Caco-2 (cell line): ENCODE measurements at regions not wholly inside any gene's neighbourhood (a gene's known extent, or its start where the extent isn't known, plus 50 kb on each side); places are given as distances from the start of the nearest gene placed in this dataset.
A peak's percentile ranks its signal among the peaks of the same experiment; 100 is the strongest.

Experiments
- BruUV-seq: library from RNA; stranded (reverse); fragments of 400-500 nt; replicated peaks from 2 replicates; lab custom pipeline; 2021; lab: Mats Ljungman, UMichigan
- CTCF ChIA-PET: fragments of 300-600 bp; sonication (Branson Sonifier 250); formaldehyde crosslinking; loops from one replicate; lab custom pipeline; 2022; ENCODE audit warnings: antibody characterized with exemption; lab: Charles Lee
- POLR2A ChIA-PET: fragments of 300-600 bp; sonication (Branson Sonifier 250); formaldehyde crosslinking; loops from one replicate; lab custom pipeline; 2022; ENCODE audit warnings: antibody characterized with exemption; lab: Charles Lee
- DNase-seq, 2 experiments: peaks; one replicate each; pipeline versions ENCODE4 v3.0.0 to v3.0.0-alpha.2; 2020 to 2022
- H3K27me3 ChIP-seq: replicated peaks from 2 replicates; pipeline ENCODE4 v1.6.0; 2011; ENCODE audit warnings: low read length; ENCODE audit not compliant: control insufficient read depth, insufficient read depth
- H3K36me3 ChIP-seq: 2 replicates; pipeline ENCODE4 v1.5.1; 2011; ENCODE audit warnings: low read length; ENCODE audit not compliant: control insufficient read depth, insufficient read depth
- H3K4me1 ChIP-seq: fragments of 250-450 bp; sonication (Bioruptor Pico); 2 replicates; pipeline ENCODE4 v1.5.1; 2020; ENCODE audit warnings: mild to moderate bottlenecking
- H3K4me3 ChIP-seq: 2 replicates; pipeline ENCODE4 v1.5.1; 2011; ENCODE audit warnings: low read depth, mild to moderate bottlenecking, control low read depth, low read length
- H3K9me3 ChIP-seq: fragments of 250-450 bp; sonication (Bioruptor Pico); 2 replicates; pipeline ENCODE4 v1.5.1; 2020; ENCODE audit warnings: mild to moderate bottlenecking, moderate library complexity
- H3K27ac Mint-ChIP-seq: one replicate; pipeline ENCODE4 v1.8.0; 2022; ENCODE audit warnings: mixed read lengths; ENCODE audit not compliant: unreplicated experiment
- H3K27me3 Mint-ChIP-seq: one replicate; pipeline ENCODE4 v1.8.0; 2022; ENCODE audit warnings: mixed read lengths; ENCODE audit not compliant: insufficient read depth, unreplicated experiment
- H3K36me3 Mint-ChIP-seq: one replicate; pipeline ENCODE4 v1.8.0; 2022; ENCODE audit warnings: mild to moderate bottlenecking, mixed read lengths; ENCODE audit not compliant: insufficient read depth, unreplicated experiment
- H3K4me1 Mint-ChIP-seq: one replicate; pipeline ENCODE4 v1.8.0; 2022; ENCODE audit warnings: low read depth, mixed read lengths; ENCODE audit not compliant: unreplicated experiment
- H3K4me3 Mint-ChIP-seq: one replicate; pipeline ENCODE4 v1.8.0; 2022; ENCODE audit warnings: mild to moderate bottlenecking, moderate library complexity, mixed read lengths; ENCODE audit not compliant: unreplicated experiment
- H3K9me3 Mint-ChIP-seq: one replicate; pipeline ENCODE4 v1.8.0; 2022; ENCODE audit warnings: mixed read lengths; ENCODE audit not compliant: unreplicated experiment
- CTCF ChIP-seq, 2 experiments: fragments of 200-600 bp in 1 of 2; IDR thresholded peaks; 1 replicate in 1 of 2; 2 replicates in 1 of 2; pipeline versions ENCODE4 v1.5.1 to v1.8.0; 2011 to 2022; ENCODE audit warnings: antibody characterized with exemption in 1 of 2, control low read depth in 1 of 2, inconsistent platforms in 1 of 2, low read depth in 1 of 2, low read length in 1 of 2, mild to moderate bottlenecking in 1 of 2, moderate library complexity in 1 of 2; ENCODE audit not compliant: insufficient read depth in 1 of 2, severe bottlenecking in 1 of 2, unreplicated experiment in 1 of 2
- intact Hi-C: fragments of 100-400 bp; cut with micrococcal nuclease; formaldehyde crosslinking; loops from one replicate; pipeline ENCODE4 v1.10.0; 2022; ENCODE audit not compliant: unreplicated experiment

- Mint-ChIP-seq H3K36me3 (no peaks in the 10 kb centered on the region), H3K27me3 (no peaks in the 10 kb centered on the region), H3K4me3 (no peak overlapping the region), H3K4me1 (peaks cover 15% of the 10 kb centered on the region), H3K27ac (no peak overlapping the region), H3K9me3 (no peaks in the 10 kb centered on the region)
- intact Hi-C loops, result no loop called here
- ChIA-PET CTCF (no interaction called here), POLR2A (no interaction called here)
- no TSS peak for BruUV-seq
- peaks cover 24% of the 10 kb centered on the region for H3K4me1 ChIP-seq
- H3K9me3 ChIP-seq, result no peaks in the 10 kb centered on the region
- H3K36me3 ChIP-seq, result no peaks in the 10 kb centered on the region
- TF ChIP-seq CTCF (IDR thresholded peaks at IDR 0.05; ENCODE audit: insufficient read depth in 1 of 2, low read depth in 1 of 2, low read length in 1 of 2, severe bottlenecking in 1 of 2, unreplicated experiment in 1 of 2), result no peak
- no peaks in the 10 kb centered on the region for H3K27me3 ChIP-seq
- H3K4me3 ChIP-seq, result no peak overlapping the region
- DNase-seq, result no peak
Observed at GRCh38 chr10:3671386-3671955, 113.5 kb downstream of the KLF6 start.

- Histone ChIP-seq H3K4me1 (peaks cover 24% of the 10 kb centered on the region), H3K36me3 (no peaks in the 10 kb centered on the region), H3K9me3 (no peaks in the 10 kb centered on the region), H3K27me3 (no peaks in the 10 kb centered on the region), H3K4me3 (no peak overlapping the region)
- CTCF ChIA-PET, result no interaction called here
- Mint-ChIP-seq H3K27me3 (no peaks in the 10 kb centered on the region), H3K36me3 (no peaks in the 10 kb centered on the region), H3K9me3 (no peaks in the 10 kb centered on the region), H3K4me3 (peak overlapping the region; percentile 75), H3K4me1 (peaks cover 14% of the 10 kb centered on the region), H3K27ac (peak overlapping the region; percentile 96)
- BruUV-seq, result no TSS peak
- TF ChIP-seq CTCF (IDR thresholded peaks at IDR 0.05; ENCODE audit: insufficient read depth in 1 of 2, low read depth in 1 of 2, low read length in 1 of 2, severe bottlenecking in 1 of 2, unreplicated experiment in 1 of 2), result no peak
- intact Hi-C loops, result loop anchor here (1.0 to 5.0 kb wide), 2 partner anchors 108 to 187 kb away; no protein-coding TSS in a partner anchor
- DNase-seq, result no peak
- POLR2A ChIA-PET, result no interaction called here
Observed at GRCh38 chr10:3668966-3669330, 116.1 kb downstream of the KLF6 start.

- intact Hi-C loops, result loop anchor here (1.0 to 5.0 kb wide), 2 partner anchors 109 to 186 kb away; no protein-coding TSS in a partner anchor
- Mint-ChIP-seq H3K9me3 (no peaks in the 10 kb centered on the region), H3K4me3 (peak overlapping the region; percentile 75), H3K27me3 (no peaks in the 10 kb centered on the region), H3K27ac (peak overlapping the region; percentile 96), H3K4me1 (peaks cover 14% of the 10 kb centered on the region), H3K36me3 (no peaks in the 10 kb centered on the region)
- CTCF ChIA-PET, result no interaction called here
- peak overlapping the region; percentile 4 for H3K4me3 ChIP-seq
- peak; percentile 85 to 91 for DNase-seq
- H3K36me3 ChIP-seq, result no peaks in the 10 kb centered on the region
- H3K9me3 ChIP-seq, result no peaks in the 10 kb centered on the region
- no peaks in the 10 kb centered on the region for H3K27me3 ChIP-seq
- BruUV-seq, result no TSS peak
- POLR2A ChIA-PET, result interaction anchor here (0.5 kb wide), 1 partner anchor 9 kb away, joined by 4 read pairs; no protein-coding TSS in a partner anchor
- peaks cover 24% of the 10 kb centered on the region for H3K4me1 ChIP-seq
- no peak for TF ChIP-seq CTCF (IDR thresholded peaks at IDR 0.05; ENCODE audit: insufficient read depth in 1 of 2, low read depth in 1 of 2, low read length in 1 of 2, severe bottlenecking in 1 of 2, unreplicated experiment in 1 of 2)
Observed at GRCh38 chr10:3668276-3668965, 116.6 kb downstream of the KLF6 start.
